ENCODE measurements at regions not wholly inside any gene's neighbourhood (a gene's known extent, or its start where the extent isn't known, plus 50 kb on each side); places are given as distances from the start of the nearest gene placed in this dataset.

GRCh38 chr1:189682591-189682990 lies 795.1 kb downstream of the BRINP3 start:
- no peak for TF ChIP-seq ZFX (IDR thresholded peaks at IDR 0.05; ENCODE audit: borderline replicate concordance)
- TF ChIP-seq CTCF (IDR thresholded peaks at IDR 0.05), result no peak
- H3K27ac ChIP-seq, result peak overlapping the region; percentile 67; the same call in 1 of the 2 replicates

- no peak for TF ChIP-seq ZFX (IDR thresholded peaks at IDR 0.05; ENCODE audit: borderline replicate concordance)
- no peak for TF ChIP-seq CTCF (IDR thresholded peaks at IDR 0.05)
- H3K27ac ChIP-seq, result no peak overlapping the region
These were observed 791.4 kb downstream of the BRINP3 start for GRCh38 chr1:189686288-189686687.

- TF ChIP-seq CTCF (IDR thresholded peaks at IDR 0.05) (peak; percentile 21; the same call in 1 of the 2 replicates), ZFX (IDR thresholded peaks at IDR 0.05; ENCODE audit: borderline replicate concordance) (no peak)
- no peak overlapping the region for H3K27ac ChIP-seq
These were observed 784.5 kb downstream of the BRINP3 start for GRCh38 chr1:189693140-189693539.

GRCh38 chr1:189696297-189696696 lies 781.4 kb downstream of the BRINP3 start:
- H3K27ac ChIP-seq, result no peak overlapping the region
- no peak for TF ChIP-seq CTCF (IDR thresholded peaks at IDR 0.05)
- no peak for TF ChIP-seq ZFX (IDR thresholded peaks at IDR 0.05; ENCODE audit: borderline replicate concordance)

- no peak for TF ChIP-seq ZFX (IDR thresholded peaks at IDR 0.05; ENCODE audit: borderline replicate concordance)
- 0 out of 2 replicates have a peak, but pooled peaks have one; percentile 2 for TF ChIP-seq CTCF (IDR thresholded peaks at IDR 0.05)
- no peak overlapping the region for H3K27ac ChIP-seq
These were observed 780.6 kb downstream of the BRINP3 start for GRCh38 chr1:189697113-189697512.

GRCh38 chr1:189701606-189702005 lies 776.1 kb downstream of the BRINP3 start:
- no peak for TF ChIP-seq ZFX (IDR thresholded peaks at IDR 0.05; ENCODE audit: borderline replicate concordance)
- TF ChIP-seq CTCF (IDR thresholded peaks at IDR 0.05), result no peak
- no peak overlapping the region for H3K27ac ChIP-seq

- TF ChIP-seq ZFX (IDR thresholded peaks at IDR 0.05; ENCODE audit: borderline replicate concordance) (no peak), CTCF (IDR thresholded peaks at IDR 0.05) (no peak)
- H3K27ac ChIP-seq, result no peak overlapping the region
These were observed 771.1 kb downstream of the BRINP3 start for GRCh38 chr1:189706594-189706993.

Measured in 22Rv1 (cell line).